NT2/D1 (cell line): ENCODE measurements at regions not wholly inside any gene's neighbourhood (a gene's known extent, or its start where the extent isn't known, plus 50 kb on each side); places are given as distances from the start of the nearest gene placed in this dataset.

Experiments used
- DNase-seq: peaks from one replicate; pipeline ENCODE4 v3.0.0-alpha.2; 2011; ENCODE audit warnings: low read depth, low spot score
- H3K27me3 ChIP-seq: 2 replicates; pipeline ENCODE4 v1.6.0; 2011; ENCODE audit warnings: mild to moderate bottlenecking; ENCODE audit not compliant: insufficient read length, insufficient read depth
- H3K36me3 ChIP-seq: 2 replicates; pipeline ENCODE4 v1.6.1; 2011; ENCODE audit warnings: mild to moderate bottlenecking, low read length, mixed read lengths; ENCODE audit not compliant: insufficient read depth, insufficient read length
- H3K4me1 ChIP-seq: 2 replicates; pipeline ENCODE4 v1.5.1; 2011; ENCODE audit not compliant: insufficient read depth, insufficient read length
- H3K4me3 ChIP-seq: 2 replicates; pipeline ENCODE4 v1.5.1; 2011; ENCODE audit warnings: low read depth; ENCODE audit not compliant: insufficient read length
- H3K9ac ChIP-seq: 2 replicates; pipeline ENCODE4 v1.6.0; 2011; ENCODE audit warnings: low read depth; ENCODE audit not compliant: insufficient read length
- H3K9me3 ChIP-seq: 2 replicates; pipeline ENCODE4 v1.5.1; 2011; ENCODE audit warnings: mild to moderate bottlenecking, low read length; ENCODE audit not compliant: insufficient read depth
- SUZ12 ChIP-seq: IDR thresholded peaks from 2 replicates; pipeline ENCODE4 v1.6.1; 2011; ENCODE audit not compliant: insufficient read length, insufficient read depth; ENCODE audit errors: extremely low read depth
- YY1 ChIP-seq: IDR thresholded peaks from 2 replicates; pipeline ENCODE4 v1.6.1; 2011; ENCODE audit not compliant: insufficient read length, insufficient read depth
- ZNF274 ChIP-seq: IDR thresholded peaks from 2 replicates; pipeline ENCODE4 v1.6.1; 2011; ENCODE audit warnings: mild to moderate bottlenecking, low read depth, low read length

GRCh38 chr10:43879162-43879561 lies 230.5 kb upstream of the ZNF32 start:
- H3K36me3 ChIP-seq = no peaks in the 10 kb centered on the region
- no peak for TF ChIP-seq SUZ12
- no peak for TF ChIP-seq YY1
- TF ChIP-seq ZNF274 = no peak

GRCh38 chr10:43878386-43878785 lies 229.7 kb upstream of the ZNF32 start:
- Histone ChIP-seq H3K9me3 (no peaks in the 10 kb centered on the region), H3K4me3 (no peak overlapping the region), H3K9ac (no peak overlapping the region), H3K4me1 (no peaks in the 10 kb centered on the region), H3K36me3 (no peaks in the 10 kb centered on the region), H3K27me3 (no peaks in the 10 kb centered on the region)
- no peak for DNase-seq
- no peak for TF ChIP-seq SUZ12
- TF ChIP-seq YY1 = no peak
- TF ChIP-seq ZNF274 = no peak

More at GRCh38 chr10:43879162-43879561, 230.5 kb upstream of the ZNF32 start:
- DNase-seq = no peak
- no peak overlapping the region for H3K4me3 ChIP-seq
- H3K4me1 ChIP-seq = no peaks in the 10 kb centered on the region
- no peaks in the 10 kb centered on the region for H3K9me3 ChIP-seq
- no peak overlapping the region for H3K9ac ChIP-seq
- no peaks in the 10 kb centered on the region for H3K27me3 ChIP-seq

GRCh38 chr10:43876976-43877375 lies 228.3 kb upstream of the ZNF32 start:
- Histone ChIP-seq H3K36me3 (no peaks in the 10 kb centered on the region), H3K9me3 (no peaks in the 10 kb centered on the region; the same call in 1 of the 2 replicates), H3K27me3 (no peaks in the 10 kb centered on the region), H3K9ac (no peak overlapping the region), H3K4me3 (no peak overlapping the region), H3K4me1 (no peaks in the 10 kb centered on the region)
- no peak for DNase-seq
- TF ChIP-seq ZNF274 (no peak), YY1 (no peak), SUZ12 (no peak)

GRCh38 chr10:43874984-43875383 lies 226.3 kb upstream of the ZNF32 start:
- Histone ChIP-seq H3K9me3 (no peaks in the 10 kb centered on the region; the same call in 1 of the 2 replicates), H3K9ac (no peak overlapping the region), H3K4me3 (no peak overlapping the region), H3K36me3 (no peaks in the 10 kb centered on the region), H3K4me1 (no peaks in the 10 kb centered on the region), H3K27me3 (no peaks in the 10 kb centered on the region)
- TF ChIP-seq YY1 (no peak), ZNF274 (no peak), SUZ12 (no peak)
- DNase-seq = no peak

DNA sequence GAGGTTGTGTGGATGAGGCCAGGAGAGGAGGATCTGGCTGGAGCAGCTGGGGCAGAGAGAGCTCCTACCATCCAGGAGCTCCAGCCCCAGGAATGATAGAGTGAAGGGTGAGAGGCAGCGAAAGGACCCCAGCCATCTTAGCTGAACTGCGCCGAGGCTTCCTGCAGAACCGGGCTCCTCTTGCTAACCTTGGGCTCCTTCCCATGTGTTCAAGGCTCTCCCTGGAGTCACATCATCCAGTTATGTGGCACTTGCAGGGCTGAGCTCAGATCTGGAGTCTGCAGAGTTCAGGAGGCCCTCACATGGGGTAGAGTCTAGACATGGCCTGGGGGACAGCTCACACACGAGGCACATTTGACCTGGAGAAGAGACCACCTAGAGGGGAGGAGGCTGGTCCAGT lies 225.0 kb upstream of the ZNF32 start:
- no peak overlapping the region for H3K4me3 ChIP-seq
- no peak overlapping the region for H3K9ac ChIP-seq
- no peak for DNase-seq
- H3K36me3 ChIP-seq = no peaks in the 10 kb centered on the region
- no peaks in the 10 kb centered on the region; the same call in 1 of the 2 replicates for H3K9me3 ChIP-seq
- no peaks in the 10 kb centered on the region for H3K27me3 ChIP-seq
- H3K4me1 ChIP-seq = no peaks in the 10 kb centered on the region
- TF ChIP-seq ZNF274 (no peak), YY1 (no peak)

- Histone ChIP-seq H3K4me3 (no peak overlapping the region), H3K27me3 (no peaks in the 10 kb centered on the region)
- no peak for DNase-seq
These were observed 224.0 kb upstream of the ZNF32 start for GRCh38 chr10:43872644-43873043.

DNA sequence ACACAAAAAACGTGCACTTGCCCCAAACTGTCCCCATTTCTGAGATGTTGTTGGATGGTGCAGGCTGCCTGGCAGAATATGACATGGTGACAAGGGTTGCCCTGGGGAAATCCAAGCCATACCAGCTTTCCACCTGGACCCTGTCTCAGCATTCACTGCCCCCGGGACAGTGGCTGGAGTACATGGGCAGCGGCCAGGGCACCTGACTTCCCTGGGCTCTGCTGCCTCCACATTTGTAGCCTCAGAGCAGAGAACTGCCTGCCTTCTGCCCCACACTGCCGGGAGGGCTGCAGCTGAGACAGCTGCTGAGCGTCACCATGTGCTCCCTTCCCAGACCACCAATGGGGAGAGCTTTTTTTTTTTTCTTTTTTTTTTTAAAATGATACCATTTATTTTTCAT lies 222.9 kb upstream of the ZNF32 start:
- no peaks in the 10 kb centered on the region for H3K36me3 ChIP-seq
- H3K4me1 ChIP-seq = no peaks in the 10 kb centered on the region
- H3K9me3 ChIP-seq = no peaks in the 10 kb centered on the region; the same call in 1 of the 2 replicates
- DNase-seq = no peak
- H3K4me3 ChIP-seq = no peak overlapping the region
- no peak overlapping the region for H3K9ac ChIP-seq
- no peaks in the 10 kb centered on the region for H3K27me3 ChIP-seq
- TF ChIP-seq SUZ12 (no peak), ZNF274 (no peak), YY1 (no peak)

More at GRCh38 chr10:43872644-43873043, 224.0 kb upstream of the ZNF32 start:
- Histone ChIP-seq H3K9me3 (no peaks in the 10 kb centered on the region; the same call in 1 of the 2 replicates), H3K4me1 (no peaks in the 10 kb centered on the region), H3K36me3 (no peaks in the 10 kb centered on the region), H3K9ac (no peak overlapping the region)
- TF ChIP-seq SUZ12 = no peak
- TF ChIP-seq ZNF274 = no peak
- no peak for TF ChIP-seq YY1
